H4 (cell line): ENCODE measurements at regions not wholly inside any gene's neighbourhood (a gene's known extent, or its start where the extent isn't known, plus 50 kb on each side); places are given as distances from the start of the nearest gene placed in this dataset.

Experiments used
- DNase-seq: peaks from one replicate; pipeline ENCODE4 v3.0.0-alpha.2; 2015; ENCODE audit warnings: low spot score

GRCh38 chr18:69330385-69331005 lies 70.2 kb upstream of the DOK6 start:
- DNase-seq = no peak

- no peak for DNase-seq
These were observed 50.6 kb upstream of the DOK6 start for GRCh38 chr18:69349912-69350597.
